ENCODE measurements at regions not wholly inside any gene's neighbourhood (a gene's known extent, or its start where the extent isn't known, plus 50 kb on each side); places are given as distances from the start of the nearest gene placed in this dataset.

DNA sequence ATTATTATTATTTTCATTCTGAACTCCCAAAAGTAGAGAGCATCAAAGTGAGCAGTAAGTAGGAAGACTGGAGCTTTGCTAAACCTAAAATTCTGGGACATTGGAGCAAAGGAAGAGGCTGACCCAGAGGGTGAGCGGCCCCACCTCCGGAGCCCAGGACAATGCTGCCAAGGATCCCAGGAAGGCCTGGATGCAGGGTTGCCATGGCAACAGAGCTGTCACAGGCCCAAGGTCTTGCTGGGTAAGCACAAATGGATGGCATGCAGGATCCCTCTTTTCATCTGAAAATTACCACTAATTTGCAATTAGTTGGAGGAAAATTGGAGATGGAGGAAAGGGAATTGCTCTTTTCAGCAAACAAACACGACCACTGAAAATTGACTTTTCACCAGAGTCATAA lies 457.9 kb upstream of the CDH5 start:
- no peak for DNase-seq (ENCODE audit: low spot score)

DNA sequence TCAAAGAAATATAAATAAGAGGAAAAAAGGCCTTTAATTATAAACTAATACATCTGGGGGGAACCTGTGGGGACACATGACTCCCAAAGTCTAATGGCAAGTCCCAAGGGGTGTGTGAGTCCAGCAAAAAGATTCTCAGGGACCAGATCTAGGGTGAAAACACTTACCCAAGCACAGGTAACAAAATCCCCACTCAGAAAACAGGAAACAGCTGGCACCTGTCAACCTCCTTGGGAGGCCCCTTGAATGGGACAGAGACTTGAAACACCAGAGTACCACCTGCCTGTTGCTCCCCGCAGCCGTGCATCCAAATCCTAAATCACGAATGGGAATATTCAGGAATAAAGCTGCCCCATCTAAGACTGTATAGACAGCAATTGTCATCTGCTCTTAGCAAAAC lies 461.2 kb upstream of the CDH5 start:
- DNase-seq (ENCODE audit: low spot score) = no peak

DNA sequence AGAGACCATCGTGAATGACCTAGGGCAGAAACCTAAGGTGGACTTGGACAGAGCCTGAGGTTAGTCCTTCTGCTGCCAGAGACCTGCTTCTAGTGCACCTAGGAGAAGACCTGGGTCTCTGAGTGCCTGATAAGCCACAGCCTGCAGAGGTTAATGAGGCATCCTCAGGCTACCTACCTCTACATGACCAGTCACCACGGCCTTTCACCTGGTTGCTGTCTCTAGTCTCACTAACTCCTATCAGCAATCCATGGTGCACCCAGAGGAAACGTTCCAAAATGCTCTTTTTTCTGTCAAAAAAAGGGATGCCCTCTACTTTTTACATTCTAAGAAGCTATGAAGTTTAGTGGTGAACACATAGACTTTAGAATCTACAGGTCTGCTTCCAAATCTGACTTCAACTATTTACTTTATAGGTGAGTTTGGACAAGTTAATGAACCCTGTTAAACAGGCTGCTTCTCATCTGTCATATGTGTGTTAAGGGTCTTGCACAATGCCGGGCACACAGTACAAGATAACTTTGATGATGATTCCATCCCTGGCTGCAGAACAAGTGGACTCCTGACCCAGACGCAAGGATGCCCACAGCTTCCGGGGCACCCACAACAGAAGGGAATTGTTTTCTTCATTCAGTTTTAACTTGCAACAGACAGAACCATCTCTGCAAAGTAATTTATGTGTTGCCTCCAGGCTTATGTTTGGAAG lies 469.9 kb upstream of the CDH5 start:
- no peak for DNase-seq (ENCODE audit: low spot score)

DNA sequence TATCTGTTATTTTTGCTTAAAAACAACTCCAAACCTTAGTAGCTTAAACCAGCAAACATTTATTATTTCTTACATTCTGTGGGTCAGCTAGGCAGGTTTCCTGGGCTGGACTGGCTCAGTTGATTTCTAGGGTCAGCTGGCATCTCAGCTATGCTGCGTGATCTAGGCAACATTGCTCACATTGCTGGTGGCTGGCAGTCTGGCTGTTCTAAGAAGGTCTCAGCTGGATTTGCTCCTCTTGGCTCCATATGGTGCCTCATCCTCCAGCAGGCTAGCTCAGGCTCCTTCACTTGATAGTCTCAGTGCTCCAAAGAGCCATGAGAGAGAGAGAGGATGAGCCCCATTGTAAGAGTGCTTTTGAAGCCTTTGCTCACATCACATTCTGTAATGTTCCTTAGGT lies 470.6 kb upstream of the CDH5 start:
- no peak for DNase-seq (ENCODE audit: low spot score)

GRCh38 chr16:65895486-65895885 lies 471.0 kb upstream of the CDH5 start:
- no peak for DNase-seq (ENCODE audit: low spot score)

DNA sequence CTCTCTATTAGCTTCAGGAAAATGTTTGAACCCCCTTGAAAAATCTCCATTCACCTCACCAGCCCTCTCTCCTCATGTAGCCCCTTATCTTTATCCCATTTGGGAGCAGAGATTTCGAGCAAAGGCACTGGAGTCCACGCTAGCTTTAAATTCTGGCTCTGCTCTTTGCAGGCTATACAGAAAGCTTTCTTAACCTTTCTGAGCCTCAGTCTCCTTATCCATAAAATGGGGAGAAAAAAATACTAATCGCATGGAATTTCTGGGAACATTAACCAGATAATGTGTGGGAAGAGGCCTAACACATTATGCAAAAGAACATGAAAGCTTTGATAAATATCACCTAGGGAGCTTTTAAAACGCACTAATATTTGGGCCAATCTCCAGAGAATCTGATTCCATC lies 476.3 kb upstream of the CDH5 start:
- no peak for DNase-seq (ENCODE audit: low spot score)

- DNase-seq (ENCODE audit: low spot score) = no peak
These were observed 476.9 kb upstream of the CDH5 start for GRCh38 chr16:65889533-65889966.

DNA sequence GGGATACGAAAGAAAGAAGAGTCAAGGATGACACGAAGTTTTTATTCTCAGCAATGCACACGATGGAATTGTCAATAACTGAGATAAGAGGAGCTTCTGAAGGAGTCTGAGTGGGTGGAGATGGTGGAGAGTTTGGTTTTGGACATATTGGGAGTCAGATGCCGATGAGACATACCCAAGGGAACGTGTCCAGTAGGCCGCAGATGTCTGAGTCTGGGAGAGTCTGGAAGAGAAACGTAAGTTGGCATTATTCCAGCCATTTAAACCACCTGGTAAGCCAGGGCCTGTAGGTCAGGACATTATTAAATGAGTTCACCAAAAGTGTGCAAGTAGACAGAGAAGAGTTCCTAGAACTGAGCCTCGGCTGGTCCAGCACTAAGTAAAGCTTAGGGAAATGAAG lies 478.3 kb upstream of the CDH5 start:
- DNase-seq (ENCODE audit: low spot score) = no peak

DNA sequence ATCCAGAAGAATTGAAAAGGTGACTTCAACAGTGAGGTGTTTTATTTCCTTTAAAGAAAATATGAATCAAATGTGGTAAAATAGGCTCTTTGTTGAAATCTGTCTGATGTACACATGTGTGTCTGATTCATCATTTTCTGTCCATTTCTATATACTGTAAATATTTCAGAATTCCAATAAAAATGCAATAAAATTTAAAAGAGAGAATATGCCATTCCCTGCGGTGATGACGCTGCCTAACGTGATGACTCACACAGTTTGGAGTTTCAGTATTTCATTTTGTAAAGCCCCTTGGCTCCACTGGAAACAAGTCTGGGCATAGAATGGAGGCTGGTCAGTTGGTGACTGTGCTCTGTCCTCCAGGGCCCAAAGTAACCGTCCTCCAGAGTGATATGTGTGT lies 482.5 kb upstream of the CDH5 start:
- no peak for DNase-seq (ENCODE audit: low spot score)

GRCh38 chr16:65878347-65878746 lies 488.1 kb upstream of the CDH5 start:
- no peak for DNase-seq (ENCODE audit: low spot score)

GRCh38 chr16:65876624-65877023 lies 489.9 kb upstream of the CDH5 start:
- DNase-seq (ENCODE audit: low spot score) = no peak

GRCh38 chr16:65876056-65876408 lies 490.5 kb upstream of the CDH5 start:
- no peak for DNase-seq (ENCODE audit: low spot score)

DNA sequence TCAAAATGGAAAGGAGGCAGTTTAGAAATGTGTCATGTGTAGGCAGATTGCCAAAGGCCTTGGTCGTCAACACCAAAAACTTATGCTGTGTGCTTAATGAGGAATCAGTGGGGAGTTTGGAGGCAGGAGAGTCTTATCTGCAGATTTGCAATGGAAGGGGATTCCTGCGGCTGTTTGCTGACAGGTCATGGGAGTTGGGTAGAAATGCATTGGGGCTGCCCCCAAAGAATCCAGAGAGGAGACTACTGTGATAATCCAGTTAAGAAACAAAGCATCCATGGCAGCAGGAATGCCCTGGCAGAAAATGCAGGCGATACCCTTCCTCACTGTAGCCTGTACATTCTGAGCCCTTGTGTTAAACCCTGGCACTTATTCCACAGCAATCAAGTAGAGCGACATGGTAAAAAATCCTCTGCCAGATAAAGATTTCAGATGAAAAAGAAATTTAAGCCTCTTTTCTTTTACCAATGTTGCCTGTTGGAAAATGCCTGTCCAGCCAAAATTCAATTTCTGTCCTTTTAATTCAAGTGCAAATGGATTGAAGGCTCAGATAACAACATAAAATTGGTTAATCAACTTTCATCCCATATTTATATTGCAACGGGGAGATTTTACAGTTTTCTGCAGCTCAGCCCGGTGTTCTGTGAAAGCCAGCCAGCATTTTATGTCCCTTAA lies 491.0 kb upstream of the CDH5 start:
- DNase-seq (ENCODE audit: low spot score) = no peak

DNA sequence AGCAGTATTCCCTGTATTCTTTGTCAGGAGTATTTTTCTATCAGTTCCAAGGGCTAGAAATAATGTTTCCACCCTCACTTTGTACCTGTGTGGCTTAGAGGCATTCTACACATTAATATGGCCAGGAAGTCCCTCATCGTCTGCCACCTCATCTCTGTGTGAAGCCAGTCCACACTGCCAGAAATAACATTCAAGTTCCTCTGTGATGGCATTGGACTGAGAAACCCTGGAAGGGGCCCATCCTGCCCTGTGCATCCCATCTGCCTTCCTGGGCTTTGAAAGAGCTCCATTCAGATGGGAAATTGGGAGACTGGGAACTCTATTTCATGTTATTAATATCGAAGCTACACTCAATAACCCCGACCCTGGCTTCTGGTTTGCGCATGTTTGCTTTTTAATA lies 497.2 kb upstream of the CDH5 start:
- no peak for DNase-seq (ENCODE audit: low spot score)

DNA sequence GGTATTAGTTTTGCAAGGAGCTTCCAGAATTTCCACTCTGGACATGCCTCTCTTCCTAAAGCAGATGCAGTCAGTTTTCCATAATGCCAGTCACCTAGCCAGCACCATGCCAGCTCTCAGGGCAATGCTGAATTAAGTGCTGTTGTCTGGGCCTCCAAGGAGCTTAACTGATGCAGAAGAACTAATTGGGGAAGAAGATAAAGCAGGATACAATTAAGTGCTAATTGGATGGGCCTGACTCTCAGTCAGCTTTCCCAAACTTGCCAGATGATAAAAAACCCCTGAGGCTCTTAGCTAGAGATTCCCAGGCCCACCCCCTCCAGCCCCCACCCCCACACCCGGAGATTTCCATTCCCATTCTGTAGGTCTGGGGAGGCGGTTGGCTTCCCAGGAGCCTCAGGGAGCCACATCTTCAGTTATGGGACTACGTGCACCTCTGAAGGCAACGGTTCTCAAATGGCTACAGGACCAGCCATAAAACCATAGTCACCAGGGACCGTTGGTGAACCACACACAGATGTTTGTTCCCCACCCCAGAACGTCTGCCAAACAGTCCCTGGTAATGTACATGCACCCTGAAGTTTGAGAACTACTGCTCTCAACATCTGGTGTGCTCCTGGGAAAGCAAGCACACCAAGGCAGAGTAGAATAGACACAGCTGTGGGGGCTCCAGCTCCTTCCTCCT lies 499.1 kb upstream of the CDH5 start:
- no peak for DNase-seq (ENCODE audit: low spot score)

- DNase-seq (ENCODE audit: low spot score) = no peak
These were observed 503.3 kb upstream of the CDH5 start for GRCh38 chr16:65863236-65863635.

- DNase-seq (ENCODE audit: low spot score) = no peak
These were observed 505.3 kb upstream of the CDH5 start for GRCh38 chr16:65861131-65861731.

DNA sequence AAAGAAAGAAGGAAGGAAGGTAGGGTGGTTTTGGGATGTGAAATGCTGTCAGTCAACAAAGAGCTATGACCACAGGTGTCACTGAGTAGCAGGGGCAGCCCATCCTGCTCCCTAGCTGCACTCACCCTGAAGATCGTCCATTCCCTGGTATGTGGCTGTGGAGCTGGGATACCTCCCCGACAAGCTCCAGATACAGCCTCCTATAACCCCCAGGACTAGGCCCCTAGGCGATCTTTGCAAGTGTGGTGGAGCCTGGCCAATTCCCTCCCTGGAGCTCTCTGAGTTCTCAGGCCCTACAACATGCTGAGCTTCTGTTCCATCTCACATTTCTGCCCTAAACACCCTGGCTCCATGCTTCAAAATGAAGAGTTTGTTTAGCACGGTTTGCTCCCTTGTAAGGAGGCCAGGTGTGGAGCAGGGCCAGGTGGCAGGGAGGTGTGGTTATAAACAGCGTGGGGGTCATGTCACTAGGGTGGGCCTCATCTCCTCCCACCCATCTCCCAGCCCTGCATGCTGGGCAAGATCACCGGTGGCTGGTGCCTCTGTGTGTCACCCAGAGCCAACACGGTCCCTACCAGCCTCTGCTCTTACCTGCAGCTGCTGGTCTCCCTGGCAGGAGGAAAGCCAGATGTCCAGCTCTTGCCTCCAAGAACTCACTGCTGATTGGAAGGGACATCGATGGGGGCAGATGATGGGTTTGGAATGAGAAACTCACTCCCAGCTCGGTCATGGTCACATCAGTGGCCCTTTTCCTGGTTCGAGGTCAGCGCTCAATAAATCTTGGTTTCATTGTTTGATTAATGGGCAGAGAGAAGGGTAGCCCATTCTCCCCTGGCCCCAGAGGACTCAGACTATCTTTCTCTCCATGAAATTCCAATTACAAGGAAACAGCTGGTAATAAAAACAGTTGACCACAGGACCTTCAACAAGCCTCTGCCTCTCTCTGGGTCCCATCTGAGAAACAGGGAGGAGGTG lies 511.0 kb upstream of the CDH5 start:
- no peak for DNase-seq (ENCODE audit: low spot score)

GRCh38 chr16:65846210-65846602 lies 520.3 kb upstream of the CDH5 start:
- no peak for DNase-seq (ENCODE audit: low spot score)

GRCh38 chr16:65845466-65846209 lies 520.9 kb upstream of the CDH5 start:
- DNase-seq (ENCODE audit: low spot score) = no peak

DNA sequence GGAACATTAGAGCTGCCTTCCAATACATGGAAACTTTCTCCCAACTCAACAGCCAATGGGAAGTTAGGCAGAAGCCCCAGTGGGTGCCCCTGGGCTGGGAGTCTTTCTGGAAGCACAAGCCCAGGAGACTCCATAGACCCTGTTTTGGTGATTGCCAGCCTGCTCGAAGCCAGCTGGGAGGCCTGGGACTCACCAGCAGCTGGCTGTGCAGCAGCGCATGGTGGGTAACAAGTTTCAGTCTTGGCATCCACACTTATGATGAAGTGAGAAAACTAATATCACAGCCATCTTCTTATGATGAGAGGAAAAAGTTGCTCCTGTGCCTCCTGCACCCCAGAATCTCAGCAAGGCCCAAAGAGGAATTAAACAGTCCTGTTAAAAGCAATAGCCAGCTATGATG lies 522.5 kb upstream of the CDH5 start:
- no peak for DNase-seq (ENCODE audit: low spot score)

Data from CD4-positive, alpha-beta T cell treated with Interleukin-2 at 100 ng/mL for 4 hours (primary cell).